ENCODE measurements at regions not wholly inside any gene's neighbourhood (a gene's known extent, or its start where the extent isn't known, plus 50 kb on each side); places are given as distances from the start of the nearest gene placed in this dataset.

- intact Hi-C loops (cut with DNase I) = no loop called here
- no peak for DNase-seq
Observed at GRCh38 chr6:22903826-22904225, 334.5 kb downstream of the HDGFL1 start.

GRCh38 chr6:22904431-22904830 is 335.1 kb downstream of the HDGFL1 start:
- no peak for DNase-seq

GRCh38 chr6:22906091-22906549 is 336.8 kb downstream of the HDGFL1 start:
- intact Hi-C loops (cut with DNase I) = no loop called here
- DNase-seq = peak in 1 of 42 donors; percentile 1

More at GRCh38 chr6:22904431-22904830, 335.1 kb downstream of the HDGFL1 start:
- intact Hi-C loops (cut with DNase I) = no loop called here

GRCh38 chr6:22907085-22907484 is 337.7 kb downstream of the HDGFL1 start:
- intact Hi-C loops (cut with DNase I) = no loop called here
- DNase-seq = no peak

- intact Hi-C loops (cut with DNase I) = no loop called here
Observed at GRCh38 chr6:22910370-22910769, 341.0 kb downstream of the HDGFL1 start.

GRCh38 chr6:22913612-22914011 is 344.2 kb downstream of the HDGFL1 start:
- DNase-seq = no peak

More at GRCh38 chr6:22910370-22910769, 341.0 kb downstream of the HDGFL1 start:
- DNase-seq = no peak

GRCh38 chr6:22917344-22917743 is 348.0 kb downstream of the HDGFL1 start:
- intact Hi-C loops (cut with DNase I) = no loop called here
- DNase-seq = no peak

More at GRCh38 chr6:22913612-22914011, 344.2 kb downstream of the HDGFL1 start:
- intact Hi-C loops (cut with DNase I) = no loop called here

GRCh38 chr6:22921828-22922227 is 352.5 kb downstream of the HDGFL1 start:
- intact Hi-C loops (cut with DNase I) = no loop called here
- DNase-seq = no peak

- DNase-seq = no peak
- intact Hi-C loops (cut with DNase I) = no loop called here
Observed at GRCh38 chr6:22925304-22925835, 356.0 kb downstream of the HDGFL1 start.

GRCh38 chr6:22925920-22926789 is 356.8 kb downstream of the HDGFL1 start:
- intact Hi-C loops (cut with DNase I) = no loop called here
- no peak for DNase-seq

- no peak for DNase-seq
- intact Hi-C loops (cut with DNase I) = no loop called here
Observed at GRCh38 chr6:22926790-22927354, 357.5 kb downstream of the HDGFL1 start.

GRCh38 chr6:22928775-22929174 is 359.4 kb downstream of the HDGFL1 start:
- no peak for DNase-seq
- intact Hi-C loops (cut with DNase I) = no loop called here

- DNase-seq = no peak
Observed at GRCh38 chr6:22929311-22929985, 360.1 kb downstream of the HDGFL1 start.

GRCh38 chr6:22940581-22941290 is 371.4 kb downstream of the HDGFL1 start:
- intact Hi-C loops (cut with DNase I) = no loop called here
- DNase-seq = no peak

More at GRCh38 chr6:22929311-22929985, 360.1 kb downstream of the HDGFL1 start:
- intact Hi-C loops (cut with DNase I) = no loop called here

- intact Hi-C loops (cut with DNase I) = no loop called here
- no peak for DNase-seq
Observed at GRCh38 chr6:22942403-22942802, 373.0 kb downstream of the HDGFL1 start.

- no peak for DNase-seq
- intact Hi-C loops (cut with DNase I) = no loop called here
Observed at GRCh38 chr6:22943327-22943726, 374.0 kb downstream of the HDGFL1 start.

- no peak for DNase-seq
Observed at GRCh38 chr6:22949967-22950366, 380.6 kb downstream of the HDGFL1 start.

GRCh38 chr6:22952097-22952496 is 382.7 kb downstream of the HDGFL1 start:
- DNase-seq = no peak
- intact Hi-C loops (cut with DNase I) = no loop called here

More at GRCh38 chr6:22949967-22950366, 380.6 kb downstream of the HDGFL1 start:
- intact Hi-C loops (cut with DNase I) = no loop called here

Measured in head of caudate nucleus (tissue), 42 donors.